Activated gamma-delta T cell treated with Interleukin-2 at 50 U/mL for 16 hours (primary cell): ENCODE measurements at regions not wholly inside any gene's neighbourhood (a gene's known extent, or its start where the extent isn't known, plus 50 kb on each side); places are given as distances from the start of the nearest gene placed in this dataset.
"Not testable (repeated sequence)": the region's sequence is repeated elsewhere in the genome, so short reads cannot be mapped to it uniquely, and the experiment has no call there.

Experiments
- DNase-seq: peaks from one replicate; pipeline ENCODE4 v3.0.0-alpha.2; 2020

DNA sequence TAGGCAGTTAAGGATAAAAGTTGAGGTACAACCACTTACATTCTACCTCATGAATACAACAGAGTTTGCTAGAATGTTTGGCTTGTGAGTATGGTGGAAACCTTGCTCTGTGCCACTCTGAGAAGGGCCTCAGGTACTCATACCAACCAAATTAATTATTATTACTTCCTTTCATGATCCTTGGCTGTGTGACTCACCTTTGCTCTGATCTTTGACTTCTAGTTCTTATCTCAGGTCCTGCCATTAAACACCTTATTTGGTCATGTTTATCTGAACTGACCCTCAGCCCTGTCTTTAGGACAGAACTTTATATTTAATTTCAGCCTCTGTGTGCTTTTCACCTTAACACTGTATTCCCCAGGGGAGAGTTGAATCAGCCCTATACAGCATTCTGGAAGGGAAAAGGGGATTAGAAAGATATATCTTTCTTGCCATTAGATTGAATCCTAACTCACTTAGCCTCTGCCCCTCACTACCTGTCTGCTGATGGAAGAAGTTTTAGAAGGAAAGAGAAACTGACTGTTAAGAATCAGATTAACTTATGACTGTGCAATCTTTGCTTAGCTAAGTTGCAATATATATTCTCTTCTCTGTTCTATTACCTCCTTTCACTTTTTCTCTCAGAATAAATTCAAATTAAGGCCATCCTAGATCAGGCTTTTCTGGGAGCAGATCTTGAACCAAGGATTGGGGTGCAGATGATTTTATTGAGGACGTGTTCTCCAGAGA is 260.4 kb upstream of the DPYD start:
- DNase-seq: no peak

DNA sequence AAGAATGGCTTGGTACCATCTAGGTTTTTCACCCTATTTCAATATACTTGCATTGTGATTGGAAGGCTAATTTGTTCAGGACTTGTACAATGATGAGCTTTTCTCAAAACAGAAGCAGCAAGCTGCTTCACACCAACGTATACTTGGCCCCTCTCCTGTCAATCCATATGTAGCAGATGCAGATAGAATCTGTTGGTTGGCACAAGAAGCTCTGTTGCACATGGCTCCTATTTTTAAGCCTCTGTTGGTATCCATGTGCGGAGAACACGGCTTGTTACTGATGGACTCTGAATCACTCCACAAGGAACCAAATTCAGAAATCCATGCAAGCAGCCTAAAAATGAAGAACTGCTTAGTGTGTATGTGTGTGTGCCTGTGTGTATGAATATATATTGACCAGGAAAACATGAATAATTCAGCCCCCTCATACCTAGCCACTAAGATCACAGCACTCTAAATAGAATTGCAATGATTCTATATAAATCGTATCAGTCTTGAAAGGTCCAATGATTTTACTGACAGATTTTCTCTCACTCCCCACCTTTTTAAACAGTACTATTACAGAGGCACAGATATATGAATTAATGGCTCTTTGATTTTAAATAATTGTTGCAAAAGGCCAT is 258.4 kb upstream of the DPYD start:
- no peak for DNase-seq

DNA sequence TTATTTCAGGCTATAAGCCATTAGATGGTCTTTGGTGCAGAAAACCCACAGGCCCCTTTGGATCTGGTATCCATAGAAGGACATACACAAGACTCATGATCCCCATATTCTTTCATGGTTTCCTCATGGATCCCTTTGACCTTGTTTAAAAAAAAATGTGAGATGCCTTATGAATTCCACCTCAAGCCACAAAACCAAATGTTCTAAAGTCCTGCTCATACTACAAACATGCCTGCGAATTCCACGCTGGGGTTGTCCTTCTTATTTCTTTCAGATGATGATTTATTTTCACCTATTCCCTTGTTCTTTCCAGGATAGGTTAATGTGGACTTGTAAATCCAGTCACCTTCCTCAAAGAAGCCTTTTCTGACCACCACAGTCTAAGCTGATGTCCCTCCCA is 256.9 kb upstream of the DPYD start:
- no peak for DNase-seq

DNA sequence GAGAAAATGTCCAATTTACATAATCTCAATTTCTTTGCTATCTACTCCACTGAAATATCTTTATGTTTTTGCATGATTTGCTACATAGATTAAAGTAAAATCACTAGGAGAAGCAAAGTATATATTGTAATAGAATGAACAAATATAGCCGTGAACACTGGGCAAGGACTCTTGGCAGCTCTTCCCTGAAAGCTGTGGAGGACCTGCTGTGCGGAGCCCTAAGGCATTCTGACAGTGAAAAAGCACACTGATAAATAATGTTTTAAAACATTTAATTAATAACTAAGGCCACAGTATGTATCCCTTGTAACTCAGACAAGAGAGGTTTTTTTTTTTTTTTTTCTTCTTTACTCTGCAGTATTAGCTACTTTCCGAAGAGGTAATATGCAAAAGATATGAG is 256.1 kb upstream of the DPYD start:
- DNase-seq: no peak

DNA sequence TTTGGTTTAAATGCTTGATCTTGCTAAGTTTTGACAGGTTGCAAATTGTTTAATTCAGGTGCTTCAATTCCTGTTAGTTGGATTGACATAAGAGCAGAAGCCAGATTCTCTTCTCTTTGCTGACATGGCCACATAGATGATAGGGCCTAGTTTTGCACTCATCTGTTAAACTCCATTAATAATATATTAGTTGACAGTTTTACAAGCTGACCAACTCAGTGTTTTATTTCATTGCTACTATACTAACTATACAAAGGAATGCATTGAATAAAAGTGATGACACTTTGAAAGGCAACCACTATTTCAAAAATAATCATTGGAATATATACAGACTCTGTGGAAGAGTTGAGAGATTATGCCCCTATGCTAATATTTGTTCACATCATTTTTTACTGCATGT is 255.6 kb upstream of the DPYD start:
- DNase-seq: no peak

DNA sequence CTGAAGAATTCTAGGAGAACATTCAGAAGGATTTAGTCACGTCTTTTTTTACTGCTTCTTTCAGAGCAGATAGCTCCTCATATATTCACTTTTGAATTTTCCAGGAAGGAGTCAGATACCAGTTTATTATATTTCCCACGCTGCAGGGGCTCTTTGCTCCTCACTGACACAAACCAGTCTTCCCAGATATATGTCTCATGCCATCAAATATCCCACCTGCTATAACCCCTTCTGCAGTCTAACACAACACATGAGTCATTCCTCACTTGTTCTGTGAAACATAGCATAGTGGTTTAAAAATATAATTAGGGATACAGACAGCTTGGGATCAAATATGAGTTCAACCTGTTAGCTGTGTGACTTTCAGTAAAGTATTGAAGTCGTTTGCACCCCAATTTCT is 251.7 kb upstream of the DPYD start:
- DNase-seq: no peak

DNA sequence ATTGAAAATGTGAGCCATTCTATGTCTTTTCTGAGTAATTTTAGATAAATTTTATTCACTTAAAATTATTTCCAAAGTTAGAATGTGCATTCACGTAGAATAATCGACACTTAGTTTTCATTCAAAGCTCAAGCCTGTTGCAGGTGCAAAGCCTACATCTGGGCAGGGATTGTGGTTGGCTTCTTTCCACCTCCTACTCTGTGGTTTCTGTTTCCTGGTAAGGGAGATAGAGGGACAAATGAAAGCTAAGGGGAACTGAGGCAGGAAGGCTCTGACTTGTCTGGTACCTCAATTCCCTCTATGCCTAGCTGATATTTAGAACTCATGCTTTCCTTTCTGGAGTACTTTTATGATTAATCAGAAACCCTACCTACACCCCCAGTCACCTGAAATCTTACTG is 251.2 kb upstream of the DPYD start:
- DNase-seq: no peak

DNA sequence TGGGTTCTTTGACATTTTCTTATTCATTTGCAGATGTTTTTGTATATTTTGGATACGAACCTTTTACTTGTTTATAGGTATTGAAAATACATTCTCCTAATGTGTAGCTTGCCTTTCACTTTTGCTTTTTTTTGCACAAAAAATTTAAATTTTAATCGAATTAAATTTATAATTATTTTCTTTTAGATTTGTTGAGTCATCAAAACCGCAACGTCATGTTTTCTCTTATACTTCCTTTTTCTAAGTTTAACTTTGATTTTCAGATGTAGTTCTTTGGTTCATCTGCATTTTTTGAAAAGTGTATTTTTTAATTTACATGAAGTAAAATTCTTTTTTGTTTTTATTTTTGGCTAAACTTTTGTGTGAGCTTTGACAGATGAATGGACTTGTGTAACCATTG is 243.7 kb upstream of the DPYD start:
- no peak for DNase-seq

DNA sequence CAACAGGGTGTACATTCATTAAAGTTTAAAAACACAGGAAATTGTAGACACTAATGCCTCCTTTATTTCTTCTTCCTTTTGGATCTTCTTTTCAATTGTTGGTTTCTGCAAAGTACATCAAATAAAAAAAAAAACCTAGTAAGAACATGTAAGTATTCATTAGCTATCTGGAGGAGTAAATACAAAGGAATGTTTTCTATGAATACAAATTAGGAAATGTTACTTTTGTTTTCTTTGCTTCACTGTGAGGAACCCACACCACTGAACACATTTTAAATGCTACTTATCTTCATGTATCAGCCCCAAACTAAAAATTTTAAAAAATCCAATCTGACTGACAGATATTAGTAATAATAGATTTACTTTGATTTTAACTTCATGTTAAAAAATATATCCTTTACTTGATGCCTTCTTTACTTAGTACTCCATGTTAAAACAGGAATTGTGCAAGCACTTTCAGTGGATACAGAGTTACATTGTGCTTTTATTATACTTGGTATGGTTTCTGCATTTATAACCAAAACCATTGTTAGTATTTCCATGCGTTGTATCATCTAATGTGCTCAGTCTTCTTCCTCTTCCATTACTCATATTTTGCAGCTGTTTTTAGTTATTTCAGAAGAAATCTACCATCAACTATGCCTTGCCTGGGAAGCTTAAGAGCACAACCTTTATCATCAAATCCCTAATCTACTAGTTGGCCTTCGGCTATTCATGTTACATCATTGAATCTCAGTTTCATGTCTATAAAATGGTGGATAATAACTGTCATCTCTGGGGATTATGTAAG is 236.9 kb upstream of the DPYD start:
- no peak for DNase-seq

DNA sequence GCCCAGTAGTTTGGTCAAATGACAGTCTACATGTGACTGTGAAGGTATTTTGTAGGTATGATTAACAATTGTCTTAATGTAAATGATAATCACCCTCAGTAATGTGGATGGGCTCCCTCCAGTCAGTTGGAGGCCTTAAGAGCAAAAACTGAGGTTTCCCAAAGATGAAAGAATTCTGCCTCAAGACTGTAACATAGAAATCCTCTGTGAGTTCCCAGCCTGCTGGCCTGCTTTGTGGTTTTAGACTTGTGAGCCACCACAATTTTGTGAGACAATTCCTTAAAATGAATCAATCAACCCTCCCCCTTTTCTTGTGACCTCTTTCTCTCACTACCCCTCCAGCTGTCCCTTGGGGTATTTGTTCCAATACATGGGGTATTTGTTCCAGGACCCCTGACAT is 226.4 kb upstream of the DPYD start:
- no peak for DNase-seq

DNA sequence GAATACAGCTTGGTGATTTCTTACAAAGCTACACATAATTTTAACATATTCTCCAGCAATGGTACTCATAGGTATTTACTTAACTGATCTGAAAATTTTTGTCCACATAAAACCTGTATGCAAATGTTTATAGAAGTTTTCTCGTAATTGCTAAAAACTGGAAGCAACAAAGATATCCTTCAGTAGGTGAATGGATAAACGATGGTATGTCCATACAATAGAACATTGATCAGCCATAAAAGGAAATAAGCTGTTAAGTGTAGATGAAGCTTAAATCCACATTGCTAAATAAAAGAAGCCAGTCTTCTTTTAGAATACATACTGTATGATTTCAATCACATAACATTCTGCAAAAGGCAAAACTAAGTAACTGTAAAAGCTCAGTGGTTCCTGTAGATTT is 224.8 kb upstream of the DPYD start:
- no peak for DNase-seq

DNA sequence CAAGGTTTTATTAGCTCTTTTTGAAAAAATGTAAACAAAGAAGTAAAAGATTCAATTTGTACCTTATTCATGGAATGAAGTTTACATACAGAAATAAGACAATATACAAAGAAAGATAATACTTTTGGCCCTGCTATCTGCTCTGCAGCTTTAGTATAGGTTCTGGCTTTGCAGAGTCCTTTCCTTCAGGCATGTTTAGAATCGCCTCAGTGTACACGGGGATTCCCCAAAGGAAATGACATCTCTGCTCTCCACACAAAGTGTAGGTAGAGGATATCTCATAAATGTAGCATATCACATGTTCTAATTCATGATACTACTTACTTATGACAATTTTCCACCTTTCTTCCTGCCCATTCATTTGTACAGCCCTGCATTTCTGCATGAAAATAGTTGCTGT is 222.6 kb upstream of the DPYD start:
- DNase-seq: no peak

DNA sequence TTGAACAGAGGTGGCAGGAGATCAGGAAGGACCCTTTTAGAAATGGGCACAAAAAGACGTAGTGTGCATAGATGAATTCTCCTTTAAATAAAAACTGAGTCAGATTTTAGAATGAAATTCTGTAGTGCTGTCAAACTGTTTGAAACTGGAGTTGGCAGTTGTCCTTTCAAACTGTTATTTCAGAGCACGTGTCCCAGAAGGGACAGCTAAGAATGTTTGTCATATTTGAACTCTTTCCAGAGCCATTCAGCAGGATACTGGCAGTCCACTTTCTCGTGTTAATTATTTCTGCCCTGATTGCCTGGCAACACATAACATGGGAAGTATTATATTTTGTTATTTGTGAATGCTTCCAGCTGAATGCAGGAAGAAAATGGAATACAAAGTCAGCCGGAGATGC is 212.3 kb upstream of the DPYD start:
- DNase-seq: no peak

DNA sequence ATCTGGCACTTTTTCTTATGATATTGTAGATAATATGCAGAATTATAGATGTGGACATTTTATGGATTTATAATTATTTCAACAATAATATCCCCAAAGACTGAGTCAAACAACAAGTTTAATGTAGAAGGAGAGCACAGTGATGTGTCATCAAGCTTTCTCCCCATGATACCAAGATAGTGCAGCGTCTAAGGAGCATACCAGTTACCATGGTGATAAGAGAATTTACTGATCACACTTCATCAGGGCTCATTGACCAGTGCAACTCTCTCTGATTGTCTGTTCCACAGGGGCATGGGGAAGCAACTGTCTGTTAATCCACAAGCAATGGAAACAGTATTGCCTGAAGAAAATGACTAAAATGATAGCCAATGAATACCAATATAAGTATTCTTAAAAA is 209.6 kb upstream of the DPYD start:
- no peak for DNase-seq

DNA sequence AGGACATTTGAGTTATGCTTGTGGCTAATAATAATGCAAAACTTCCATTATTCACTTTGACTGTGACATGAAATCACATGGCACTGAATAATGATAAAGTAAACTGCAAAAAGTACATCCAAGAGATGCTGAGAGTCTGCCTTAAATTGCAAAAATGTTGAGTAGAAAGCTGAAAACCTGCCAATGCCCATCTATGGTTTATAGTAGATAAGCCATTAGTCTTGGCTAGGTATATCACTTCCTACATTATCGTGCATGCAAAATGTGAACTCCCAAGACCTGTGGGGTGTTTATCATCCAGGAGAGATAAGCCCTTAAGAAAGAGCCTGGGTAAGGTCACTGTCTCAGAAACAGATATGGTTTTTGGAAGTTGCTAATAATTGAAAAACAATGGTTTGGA is 208.7 kb upstream of the DPYD start:
- no peak for DNase-seq

DNA sequence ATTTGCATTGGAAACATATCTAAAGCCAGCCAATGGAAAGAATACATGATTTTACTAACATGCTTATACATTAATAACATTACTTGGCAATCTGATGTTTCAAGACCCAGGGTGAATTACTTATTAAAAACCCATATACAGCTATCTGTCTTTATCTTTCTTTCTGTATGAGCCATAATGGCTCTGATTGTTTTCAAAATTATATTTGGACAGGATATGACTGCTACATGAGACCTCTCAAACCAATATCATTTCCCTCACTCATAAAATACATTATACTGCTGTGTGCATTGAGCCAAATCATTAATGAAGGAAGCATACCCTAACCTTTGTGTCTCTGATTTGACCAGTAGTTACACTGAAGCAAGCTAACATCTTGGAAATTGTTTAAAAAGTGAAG is 205.9 kb upstream of the DPYD start:
- no peak for DNase-seq

DNA sequence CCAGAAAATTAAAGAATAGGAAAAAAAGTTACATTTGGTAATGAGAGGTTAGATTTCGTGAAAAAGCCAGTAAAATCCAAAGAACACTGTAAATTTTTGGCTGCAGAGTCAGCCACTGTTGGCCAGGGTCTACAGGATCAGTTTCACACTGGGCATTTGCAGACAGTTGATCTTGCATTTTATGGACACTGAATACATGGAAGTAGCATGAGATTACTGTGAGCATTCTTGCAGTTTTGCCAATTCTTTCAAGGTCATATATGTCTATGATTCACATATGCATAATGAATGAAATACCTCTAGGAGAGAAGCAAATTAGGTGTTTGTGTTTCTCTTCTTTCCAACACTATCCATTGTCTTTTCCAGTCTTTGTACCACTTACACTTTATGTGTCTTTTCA is 200.8 kb upstream of the DPYD start:
- DNase-seq: no peak

DNA sequence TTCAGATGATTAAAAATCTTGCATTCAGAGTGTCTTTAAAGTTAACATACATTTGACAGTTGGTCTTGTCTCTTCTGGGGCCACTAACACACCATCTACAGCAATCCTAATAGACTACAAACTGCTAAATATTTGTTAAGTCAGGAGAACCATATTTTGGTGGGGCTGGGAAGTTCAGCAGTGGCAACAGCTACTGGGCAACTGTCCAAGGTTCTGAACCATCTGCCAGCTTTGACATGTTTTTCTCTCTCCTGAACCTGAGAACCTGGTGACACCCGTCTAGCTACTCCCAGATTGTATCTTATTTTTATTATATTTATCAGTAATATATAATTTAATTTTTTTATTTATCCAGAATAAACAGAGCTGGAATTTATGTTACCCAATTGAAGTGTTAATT is 199.0 kb upstream of the DPYD start:
- DNase-seq: no peak

DNA sequence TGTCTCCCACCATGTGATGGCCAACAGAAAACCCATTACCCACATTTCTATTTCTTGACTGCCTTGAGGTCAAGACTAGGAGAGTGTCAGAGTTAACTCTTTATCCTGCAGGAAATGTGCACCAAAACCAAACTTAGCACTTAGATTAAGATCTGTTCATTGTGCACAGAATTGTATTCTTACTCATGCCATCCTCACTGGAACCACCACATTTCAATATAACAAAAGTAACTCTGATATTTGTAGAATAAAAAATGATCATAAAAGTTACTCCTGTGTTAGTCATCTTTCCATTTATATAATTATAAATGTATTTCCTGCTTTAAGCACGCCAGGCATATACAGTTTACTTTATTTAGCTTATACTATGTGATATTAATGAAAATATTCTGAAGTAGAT is 193.0 kb upstream of the DPYD start:
- DNase-seq: no peak

DNA sequence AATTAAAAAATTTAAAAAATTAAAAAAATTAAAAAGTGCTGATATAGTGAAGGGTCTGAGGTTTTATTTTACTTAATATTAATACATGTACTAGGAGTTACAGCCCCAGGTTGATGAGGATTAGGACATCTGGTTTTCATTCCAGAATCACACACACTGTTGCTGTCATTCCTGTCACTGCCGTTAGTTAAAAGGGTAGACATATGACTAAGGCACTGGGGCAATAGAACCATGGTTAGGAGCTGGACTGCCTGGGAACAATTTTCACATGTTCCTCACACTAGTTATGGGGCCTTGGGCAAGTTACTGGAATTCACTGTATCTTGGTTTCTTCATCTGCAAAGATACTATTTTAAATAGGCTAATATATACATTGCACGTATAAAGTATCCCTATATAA is 191.8 kb upstream of the DPYD start:
- no peak for DNase-seq

DNA sequence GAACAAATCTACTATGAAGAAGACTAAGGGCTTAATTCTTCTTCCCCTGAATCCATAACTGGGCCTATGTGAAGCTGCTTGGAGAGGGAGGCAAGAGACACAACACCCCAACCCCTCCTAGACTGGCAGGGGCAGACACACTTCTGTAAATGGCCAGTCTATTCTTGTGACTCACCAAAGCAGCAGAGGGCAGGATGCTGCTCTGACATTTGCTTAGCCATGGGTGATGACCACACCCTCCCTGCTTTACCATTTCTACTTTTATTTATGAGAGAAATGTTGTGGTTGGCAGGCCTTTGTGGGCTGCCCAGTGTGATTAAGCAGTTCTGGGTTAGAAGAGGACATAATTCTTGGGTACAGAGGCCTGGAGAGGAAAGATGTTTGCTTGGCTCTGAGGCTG is 189.8 kb upstream of the DPYD start:
- no peak for DNase-seq

DNA sequence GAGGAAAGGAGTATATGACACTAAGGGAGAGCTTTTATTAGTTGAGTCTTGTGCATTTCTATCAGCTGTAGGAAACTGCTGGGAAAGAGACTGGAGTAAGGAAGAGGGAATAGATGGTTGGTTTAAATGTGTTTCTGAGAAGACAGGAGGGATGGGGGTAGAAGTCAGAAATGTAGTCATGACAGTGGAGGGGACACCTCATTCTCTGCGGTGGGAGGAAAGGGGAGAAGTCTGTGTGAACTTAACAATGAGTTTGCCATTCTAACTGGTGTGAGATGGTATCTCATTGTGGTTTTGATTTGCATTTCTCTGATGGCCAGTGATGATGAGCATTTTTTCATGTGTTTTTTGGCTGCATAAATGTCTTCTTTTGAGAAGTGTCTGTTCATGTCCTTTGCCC is 187.5 kb upstream of the DPYD start:
- DNase-seq: not testable (repeated sequence)

DNA sequence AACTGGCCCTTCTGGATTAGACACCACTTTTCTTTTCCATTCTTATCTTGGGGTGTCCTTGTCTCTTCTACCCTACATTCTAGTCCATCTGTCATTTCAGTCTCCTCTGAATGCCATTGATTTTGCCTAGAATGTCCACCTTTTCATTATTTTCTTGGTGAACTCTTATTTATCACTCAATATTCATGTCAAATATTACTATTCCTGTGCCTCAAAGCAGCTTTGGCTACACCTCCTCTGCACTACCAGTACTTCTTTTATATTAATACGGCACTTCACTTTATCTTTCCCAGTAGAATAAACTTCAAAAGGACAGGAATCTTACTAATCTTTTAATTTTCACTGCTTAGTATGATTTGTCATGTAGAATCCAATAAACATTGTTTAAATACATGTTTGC is 186.4 kb upstream of the DPYD start:
- DNase-seq: no peak

DNA sequence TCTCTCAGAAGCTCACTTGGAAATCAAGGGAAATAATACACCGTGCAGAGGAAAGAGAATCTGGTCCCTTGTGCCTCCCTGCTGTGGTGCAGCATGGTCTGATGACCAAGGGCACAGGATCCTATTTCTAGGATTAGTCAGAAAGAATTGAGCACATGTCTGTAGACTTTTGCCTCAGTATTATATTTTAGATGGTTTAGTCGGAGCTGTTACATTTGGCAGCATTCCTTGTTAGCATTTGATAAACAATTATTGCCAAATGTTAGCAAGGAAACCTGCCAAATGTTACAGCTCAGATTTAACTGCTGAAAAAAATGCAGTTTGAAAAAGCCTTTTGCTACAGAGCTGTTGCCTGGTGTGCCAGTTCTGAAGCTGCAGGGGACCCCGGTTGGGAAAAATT is 183.5 kb upstream of the DPYD start:
- DNase-seq: no peak
